ENCODE measurements at regions not wholly inside any gene's neighbourhood (a gene's known extent, or its start where the extent isn't known, plus 50 kb on each side); places are given as distances from the start of the nearest gene placed in this dataset.

- TF ChIP-seq CTCF (IDR thresholded peaks at IDR 0.05; ENCODE audit: insufficient read depth, low read length, poor library complexity, severe bottlenecking) (no peak), EZH2phosphoT487 (conservative IDR thresholded peaks at IDR 0.05; ENCODE audit: low read length) (no peak)
Observed at GRCh38 chr12:127223011-127223410, 1044.0 kb upstream of the TMEM132C start.
